ENCODE measurements at regions not wholly inside any gene's neighbourhood (a gene's known extent, or its start where the extent isn't known, plus 50 kb on each side); places are given as distances from the start of the nearest gene placed in this dataset.
"Not testable (repeated sequence)": the region's sequence is repeated elsewhere in the genome, so short reads cannot be mapped to it uniquely, and the experiment has no call there.

- no peak for TF ChIP-seq CTCF (IDR thresholded peaks at IDR 0.05; ENCODE audit: borderline replicate concordance, insufficient read depth, low read depth, low read length)
Measured at GRCh38 chr3:193029800-193030199, 112.1 kb upstream of the MB21D2 start.

GRCh38 chr3:193030276-193030675 lies 112.6 kb upstream of the MB21D2 start:
- no peak overlapping the region for H3K4me3 ChIP-seq (ENCODE audit: low read depth, low read length)
- no peak for TF ChIP-seq CTCF (IDR thresholded peaks at IDR 0.05; ENCODE audit: borderline replicate concordance, insufficient read depth, low read depth, low read length)

More at GRCh38 chr3:193029800-193030199, 112.1 kb upstream of the MB21D2 start:
- no peak overlapping the region for H3K4me3 ChIP-seq (ENCODE audit: low read depth, low read length)

- no peak for TF ChIP-seq CTCF (IDR thresholded peaks at IDR 0.05; ENCODE audit: borderline replicate concordance, insufficient read depth, low read depth, low read length)
- H3K4me3 ChIP-seq (ENCODE audit: low read depth, low read length) = no peak overlapping the region
Measured at GRCh38 chr3:193031911-193032310, 114.3 kb upstream of the MB21D2 start.

GRCh38 chr3:193033226-193033780 lies 115.6 kb upstream of the MB21D2 start:
- no peak overlapping the region for H3K4me3 ChIP-seq (ENCODE audit: low read depth, low read length)
- no peak for TF ChIP-seq CTCF (IDR thresholded peaks at IDR 0.05; ENCODE audit: borderline replicate concordance, insufficient read depth, low read depth, low read length)

- H3K4me3 ChIP-seq (ENCODE audit: low read depth, low read length) = not testable (repeated sequence)
Measured at GRCh38 chr3:193037828-193038227, 120.2 kb upstream of the MB21D2 start.

GRCh38 chr3:193039058-193039457 lies 121.4 kb upstream of the MB21D2 start:
- TF ChIP-seq CTCF (IDR thresholded peaks at IDR 0.05; ENCODE audit: borderline replicate concordance, insufficient read depth, low read depth, low read length) = no peak
- H3K4me3 ChIP-seq (ENCODE audit: low read depth, low read length) = no peak overlapping the region

- peak; percentile 28; the same call in 1 of the 2 replicates for TF ChIP-seq CTCF (IDR thresholded peaks at IDR 0.05; ENCODE audit: borderline replicate concordance, insufficient read depth, low read depth, low read length)
- H3K4me3 ChIP-seq (ENCODE audit: low read depth, low read length) = no peak overlapping the region
Measured at GRCh38 chr3:193040836-193041672, 123.4 kb upstream of the MB21D2 start.
